Endothelial cell of umbilical vein (primary cell): ENCODE measurements at regions not wholly inside any gene's neighbourhood (a gene's known extent, or its start where the extent isn't known, plus 50 kb on each side); places are given as distances from the start of the nearest gene placed in this dataset.

Source experiments
- CTCF ChIP-seq, 2 donors: IDR thresholded peaks; 1 replicate in 1 of 2; 2 replicates in 1 of 2; pipeline ENCODE4 v1.5.1; 2011; ENCODE audit warnings: low read length in 2 of 2, mild to moderate bottlenecking in 2 of 2, moderate library complexity in 2 of 2, control low read depth in 1 of 2, inconsistent platforms in 1 of 2, low read depth in 1 of 2; ENCODE audit not compliant: insufficient read depth in 1 of 2; ENCODE audit errors: extremely low read depth in 1 of 2
- EZH2 ChIP-seq: IDR thresholded peaks from 2 replicates; pipeline ENCODE4 v1.6.1; 2012; ENCODE audit warnings: borderline replicate concordance, low read depth, mild to moderate bottlenecking, moderate library complexity, low read length, inconsistent platforms; ENCODE audit not compliant: severe bottlenecking
- FOS ChIP-seq: IDR thresholded peaks from 2 replicates; pipeline ENCODE4 v1.6.1; 2011; ENCODE audit warnings: mild to moderate bottlenecking, low read length, moderate library complexity, borderline replicate concordance; ENCODE audit not compliant: insufficient read depth
- MYC ChIP-seq: IDR thresholded peaks from one replicate; pipeline ENCODE4 v1.6.1; 2011; ENCODE audit warnings: mild to moderate bottlenecking, low read depth, low read length

GRCh38 chr6:85116475-85116874 is 333.4 kb upstream of the NT5E start:
- TF ChIP-seq EZH2 (no peak), MYC (no peak), CTCF (IDR thresholded peaks at IDR 0.05; ENCODE audit: extremely low read depth in 1 of 2, insufficient read depth in 1 of 2, low read depth in 1 of 2, low read length in 2 of 2) (no peak), FOS (no peak)
